Endothelial cell of umbilical vein (primary cell): ENCODE measurements at regions not wholly inside any gene's neighbourhood (a gene's known extent, or its start where the extent isn't known, plus 50 kb on each side); places are given as distances from the start of the nearest gene placed in this dataset.

ENCODE experiments used
- BruUV-seq: library from RNA; stranded (reverse); fragments of 400-500 nt; replicated peaks from 2 replicates; lab custom pipeline; 2021; lab: Mats Ljungman, UMichigan
- CTCF ChIA-PET: fragments of 300-600, 350-600 bp; sonication (Branson Sonifier 250); formaldehyde crosslinking; loops from one replicate; lab custom pipeline; 2021; ENCODE audit warnings: antibody characterized with exemption, inconsistent platforms; lab: Charles Lee
- POLR2A ChIA-PET: fragments of 300-600, 350-600 bp; sonication (Branson Sonifier 250); formaldehyde crosslinking; loops from one replicate; lab custom pipeline; 2021; ENCODE audit warnings: antibody characterized with exemption, inconsistent platforms; lab: Charles Lee
- DNase-seq: peaks from one replicate; pipeline ENCODE4 v3.0.0-alpha.2; 2011; ENCODE audit warnings: low read depth, low spot score
- FAIRE-seq: peaks from 2 replicates; lab custom pipeline; 2011; peaks lifted over from hg19 to GRCh38; lab: Jason Lieb, UNC
- H2AFZ ChIP-seq: 2 replicates; pipeline ENCODE4 v1.6.0; 2012; ENCODE audit warnings: low read depth, low read length, control low read depth, inconsistent platforms
- H3K27ac ChIP-seq: 2 replicates; pipeline ENCODE4 v1.5.1; 2011; ENCODE audit warnings: low read depth, mild to moderate bottlenecking, control low read depth, low read length, moderate library complexity; ENCODE audit not compliant: insufficient read depth
- H3K27me3 ChIP-seq, 2 experiments: 2 replicates each; pipeline versions ENCODE4 v1.6.0 to v1.6.1; 2011; ENCODE audit warnings: low read length in 2 of 2, mixed read lengths in 1 of 2; ENCODE audit not compliant: control insufficient read depth in 2 of 2, insufficient read depth in 2 of 2
- H3K36me3 ChIP-seq, 2 experiments: 2 replicates in 1 of 2; 3 replicates in 1 of 2; pipeline ENCODE4 v1.5.1; 2011; ENCODE audit warnings: low read length in 2 of 2, mild to moderate bottlenecking in 1 of 2, moderate library complexity in 1 of 2; ENCODE audit not compliant: control insufficient read depth in 2 of 2, insufficient read depth in 2 of 2; ENCODE audit errors: extremely low read depth in 1 of 2
- H3K4me1 ChIP-seq: 3 replicates; pipeline ENCODE4 v1.5.1; 2011; ENCODE audit warnings: mild to moderate bottlenecking, low read length; ENCODE audit not compliant: control insufficient read depth, insufficient read depth; ENCODE audit errors: extremely low read depth
- H3K4me2 ChIP-seq: 2 replicates; pipeline ENCODE4 v1.6.1; 2011; ENCODE audit warnings: low read length, control low read depth, mixed read lengths; ENCODE audit not compliant: insufficient read depth
- H3K4me3 ChIP-seq, 3 experiments: fragments of 200-600 bp in 1 of 3; sonication (generic), shearing (Covaris generic) in 1 of 3; replicated peaks in 1 of 3; 2 replicates each; pipeline ENCODE4 v1.5.1; 2011 to 2016; ENCODE audit warnings: control low read depth in 3 of 3, low read length in 3 of 3, mild to moderate bottlenecking in 2 of 3, inconsistent platforms in 1 of 3, low read depth in 1 of 3, moderate library complexity in 1 of 3; ENCODE audit not compliant: insufficient read depth in 1 of 3
- H3K79me2 ChIP-seq: 2 replicates; pipeline ENCODE4 v1.6.0; 2012; ENCODE audit warnings: low read length, inconsistent platforms; ENCODE audit not compliant: control insufficient read depth, insufficient read depth
- H3K9ac ChIP-seq: replicated peaks from 2 replicates; pipeline ENCODE3; 2011; ENCODE audit warnings: low read length, control low read depth; ENCODE audit not compliant: insufficient read depth; ENCODE audit errors: extremely low read depth
- H3K9me1 ChIP-seq: replicated peaks from 3 replicates; pipeline ENCODE4 v1.6.0; 2011; ENCODE audit warnings: mild to moderate bottlenecking, low read length; ENCODE audit not compliant: control insufficient read depth, insufficient read depth; ENCODE audit errors: extremely low read depth
- H3K9me3 ChIP-seq: replicated peaks from 2 replicates; pipeline ENCODE4 v1.5.1; 2012; ENCODE audit warnings: low read length, inconsistent platforms; ENCODE audit not compliant: control insufficient read depth, insufficient read depth
- H4K20me1 ChIP-seq: replicated peaks from 2 replicates; pipeline ENCODE3; 2011; ENCODE audit warnings: mild to moderate bottlenecking, low read length; ENCODE audit not compliant: control insufficient read depth, insufficient read depth; ENCODE audit errors: extremely low read depth
- CTCF ChIP-seq, 2 donors: IDR thresholded peaks; 1 replicate in 1 of 2; 2 replicates in 1 of 2; pipeline ENCODE4 v1.5.1; 2011; ENCODE audit warnings: low read length in 2 of 2, mild to moderate bottlenecking in 2 of 2, moderate library complexity in 2 of 2, control low read depth in 1 of 2, inconsistent platforms in 1 of 2, low read depth in 1 of 2; ENCODE audit not compliant: insufficient read depth in 1 of 2; ENCODE audit errors: extremely low read depth in 1 of 2
- EZH2 ChIP-seq: IDR thresholded peaks from 2 replicates; pipeline ENCODE4 v1.6.1; 2012; ENCODE audit warnings: borderline replicate concordance, low read depth, mild to moderate bottlenecking, moderate library complexity, low read length, inconsistent platforms; ENCODE audit not compliant: severe bottlenecking
- FOS ChIP-seq: IDR thresholded peaks from 2 replicates; pipeline ENCODE4 v1.6.1; 2011; ENCODE audit warnings: mild to moderate bottlenecking, low read length, moderate library complexity, borderline replicate concordance; ENCODE audit not compliant: insufficient read depth
- GATA2 ChIP-seq: IDR thresholded peaks from 2 replicates; pipeline ENCODE4 v1.7.0; 2011; ENCODE audit warnings: low read depth, mild to moderate bottlenecking, moderate library complexity, mixed read lengths, low read length; ENCODE audit not compliant: insufficient read length, insufficient read depth
- JUN ChIP-seq: IDR thresholded peaks from 2 replicates; pipeline ENCODE4 v1.6.1; 2011; ENCODE audit warnings: borderline replicate concordance, low read depth; ENCODE audit not compliant: insufficient read length, insufficient read depth
- MAX ChIP-seq: IDR thresholded peaks from 2 replicates; pipeline ENCODE4 v1.6.1; 2011; ENCODE audit not compliant: insufficient read depth, insufficient read length
- MYC ChIP-seq: IDR thresholded peaks from one replicate; pipeline ENCODE4 v1.6.1; 2011; ENCODE audit warnings: mild to moderate bottlenecking, low read depth, low read length
- POLR2A ChIP-seq: IDR thresholded peaks from 2 replicates; pipeline ENCODE4 v1.6.1; 2012; ENCODE audit warnings: low read depth, mild to moderate bottlenecking, control low read depth, low read length
- POLR2AphosphoS5 ChIP-seq: IDR thresholded peaks from 2 replicates; pipeline ENCODE4 v1.6.1; 2012; ENCODE audit warnings: low read depth, mild to moderate bottlenecking, control low read depth, low read length, moderate library complexity; ENCODE audit not compliant: insufficient read depth
- dilution Hi-C: fragments of 300-500 bp; cut with MboI; formaldehyde crosslinking; loops from one replicate; pipeline ENCODE4 v1.15.0; 2019; ENCODE audit warnings: low sequenced_read_pairs; ENCODE audit not compliant: extremely low pct_ligation_motif_present
- intact Hi-C: fragments of 100-400 bp; cut with micrococcal nuclease; formaldehyde crosslinking; loops from one replicate; pipeline ENCODE4 v1.10.0; 2022

GRCh38 chr21:16076465-16076864, 346.7 kb downstream of the USP25 start:
- intact Hi-C loops: no loop called here

More at GRCh38 chr21:16076465-16076864, 346.7 kb downstream of the USP25 start:
- no peaks in the 10 kb centered on the region for H4K20me1 ChIP-seq
- ChIA-PET POLR2A (no interaction called here), CTCF (interaction anchor here (1.1 kb wide), 1 partner anchor 254 kb away, joined by 4 read pairs; no protein-coding TSS in a partner anchor)
- FAIRE-seq (no peak), DNase-seq (no peak)
- H3K27me3 ChIP-seq: no peaks in the 10 kb centered on the region
- no peaks in the 10 kb centered on the region for H3K4me1 ChIP-seq
- H3K36me3 ChIP-seq: no peaks in the 10 kb centered on the region
- H3K9me3 ChIP-seq: no peaks in the 10 kb centered on the region
- no peak overlapping the region for H3K4me3 ChIP-seq
- H3K9ac ChIP-seq: no peak overlapping the region
- TF ChIP-seq MYC (no peak), GATA2 (no peak), POLR2AphosphoS5 (no peak), MAX (no peak), POLR2A (no peak), CTCF (IDR thresholded peaks at IDR 0.05; ENCODE audit: extremely low read depth in 1 of 2, insufficient read depth in 1 of 2, low read depth in 1 of 2, low read length in 2 of 2) (no peak), FOS (no peak), EZH2 (no peak), JUN (no peak)
- no peak overlapping the region for H3K27ac ChIP-seq
- no peak overlapping the region for H2AFZ ChIP-seq
- no peaks in the 10 kb centered on the region for H3K79me2 ChIP-seq
- no peak overlapping the region for H3K4me2 ChIP-seq
- no TSS peak for BruUV-seq
- H3K9me1 ChIP-seq: no peaks in the 10 kb centered on the region
- dilution Hi-C loops: no loop called here
